H1 (cell line): ENCODE measurements at regions not wholly inside any gene's neighbourhood (a gene's known extent, or its start where the extent isn't known, plus 50 kb on each side); places are given as distances from the start of the nearest gene placed in this dataset.

Experiments used
- BACH1 ChIP-seq: IDR thresholded peaks from 2 replicates; pipeline ENCODE4 v1.6.1; 2012; ENCODE audit warnings: low read length, improper control_type of control experiment
- HDAC6 ChIP-seq: IDR thresholded peaks from one replicate; pipeline ENCODE4 v1.7.1; 2012; ENCODE audit warnings: low read depth, mild to moderate bottlenecking, inconsistent platforms, low read length, moderate library complexity

GRCh38 chr5:103703617-103704016, 141.0 kb upstream of the NUDT12 start (continued):
- TF ChIP-seq BACH1: no peak
- TF ChIP-seq HDAC6: no peak
